ENCODE measurements at regions not wholly inside any gene's neighbourhood (a gene's known extent, or its start where the extent isn't known, plus 50 kb on each side); places are given as distances from the start of the nearest gene placed in this dataset.

DNA sequence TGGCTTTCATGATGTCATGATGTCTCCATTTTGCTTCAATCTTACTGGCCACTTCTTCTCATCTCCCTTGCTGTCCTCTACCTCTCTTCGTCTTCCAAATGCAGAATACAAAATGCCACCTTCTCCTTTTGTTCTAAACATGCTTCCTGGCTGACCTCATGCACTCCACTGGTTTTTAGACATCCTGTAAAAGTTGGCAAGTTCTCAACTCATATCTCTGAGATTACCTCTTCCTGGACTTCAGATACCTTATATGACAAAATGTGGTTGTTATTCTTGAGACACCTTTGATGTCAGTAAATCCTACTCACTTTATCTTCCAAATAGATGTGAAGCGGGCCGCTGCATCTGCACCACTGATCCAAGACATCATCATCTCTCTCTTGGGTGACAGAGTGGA, 212.7 kb upstream of the FOXA2 start:
- no peak overlapping the region for H3K4me3 Mint-ChIP-seq
- peaks cover 51% of the 10 kb centered on the region for H3K9me3 Mint-ChIP-seq
- H3K27ac Mint-ChIP-seq, result no peak overlapping the region
- no peak for DNase-seq
- peaks cover 2% of the 10 kb centered on the region for H3K27me3 Mint-ChIP-seq (ENCODE audit: insufficient read depth)
- H3K36me3 Mint-ChIP-seq (ENCODE audit: low read depth), result peaks cover 13% of the 10 kb centered on the region
- TF ChIP-seq, protein P1, sequence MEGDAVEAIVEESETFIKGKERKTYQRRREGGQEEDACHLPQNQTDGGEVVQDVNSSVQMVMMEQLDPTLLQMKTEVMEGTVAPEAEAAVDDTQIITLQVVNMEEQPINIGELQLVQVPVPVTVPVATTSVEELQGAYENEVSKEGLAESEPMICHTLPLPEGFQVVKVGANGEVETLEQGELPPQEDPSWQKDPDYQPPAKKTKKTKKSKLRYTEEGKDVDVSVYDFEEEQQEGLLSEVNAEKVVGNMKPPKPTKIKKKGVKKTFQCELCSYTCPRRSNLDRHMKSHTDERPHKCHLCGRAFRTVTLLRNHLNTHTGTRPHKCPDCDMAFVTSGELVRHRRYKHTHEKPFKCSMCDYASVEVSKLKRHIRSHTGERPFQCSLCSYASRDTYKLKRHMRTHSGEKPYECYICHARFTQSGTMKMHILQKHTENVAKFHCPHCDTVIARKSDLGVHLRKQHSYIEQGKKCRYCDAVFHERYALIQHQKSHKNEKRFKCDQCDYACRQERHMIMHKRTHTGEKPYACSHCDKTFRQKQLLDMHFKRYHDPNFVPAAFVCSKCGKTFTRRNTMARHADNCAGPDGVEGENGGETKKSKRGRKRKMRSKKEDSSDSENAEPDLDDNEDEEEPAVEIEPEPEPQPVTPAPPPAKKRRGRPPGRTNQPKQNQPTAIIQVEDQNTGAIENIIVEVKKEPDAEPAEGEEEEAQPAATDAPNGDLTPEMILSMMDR (IDR thresholded peaks at IDR 0.05), result no peak
- peaks cover 13% of the 10 kb centered on the region for H3K4me1 Mint-ChIP-seq (ENCODE audit: low read depth)

DNA sequence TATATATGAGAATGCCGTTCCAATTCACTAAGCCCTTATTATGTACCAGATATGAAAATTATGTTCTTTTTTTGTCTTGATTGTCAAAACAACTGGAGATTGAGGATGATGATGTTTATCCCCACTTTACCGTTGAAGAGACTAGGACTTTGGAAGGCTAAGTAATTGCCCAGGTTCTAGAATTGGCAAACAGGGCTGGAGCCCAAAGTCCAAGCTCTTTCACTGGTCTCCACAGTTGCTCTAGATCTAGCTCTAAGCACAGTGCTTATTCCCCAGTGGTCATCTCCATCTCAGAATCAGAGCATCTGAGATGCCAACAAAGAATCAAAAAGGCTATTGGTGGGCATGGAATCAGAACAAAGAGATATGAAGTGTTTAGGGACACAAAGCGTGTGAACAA, 215.3 kb upstream of the FOXA2 start:
- TF ChIP-seq, protein P1 (IDR thresholded peaks at IDR 0.05), result no peak
- H3K36me3 Mint-ChIP-seq (ENCODE audit: low read depth), result peaks cover 19% of the 10 kb centered on the region
- no peaks in the 10 kb centered on the region; the same call in 1 of the 2 replicates for H3K27me3 Mint-ChIP-seq (ENCODE audit: insufficient read depth)
- H3K4me3 Mint-ChIP-seq, result no peak overlapping the region
- no peak for DNase-seq
- H3K4me1 Mint-ChIP-seq (ENCODE audit: low read depth), result peaks cover 13% of the 10 kb centered on the region
- H3K27ac Mint-ChIP-seq, result no peak overlapping the region
- H3K9me3 Mint-ChIP-seq, result peaks cover 62% of the 10 kb centered on the region

DNA sequence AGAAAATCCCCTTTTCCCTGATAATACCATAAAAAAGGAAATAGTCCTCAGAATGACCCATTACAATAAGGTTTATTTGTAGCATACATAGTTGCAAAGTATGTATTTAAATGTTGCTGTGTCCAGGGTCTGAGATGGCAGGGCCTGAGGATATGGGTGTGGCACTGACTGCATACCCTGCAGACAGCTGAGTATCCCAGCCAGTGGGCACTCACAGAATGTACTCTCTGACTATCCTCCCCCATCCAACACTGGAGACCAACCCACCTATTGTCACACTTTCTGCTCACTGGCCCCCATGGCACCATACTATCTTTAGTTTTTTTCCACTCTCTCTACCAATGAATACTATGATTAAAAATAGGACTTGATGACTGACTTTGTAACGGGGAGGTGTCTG, 215.8 kb upstream of the FOXA2 start:
- Mint-ChIP-seq H3K27me3 (ENCODE audit: insufficient read depth) (no peaks in the 10 kb centered on the region; the same call in none of the 2 replicates), H3K36me3 (ENCODE audit: low read depth) (peaks cover 19% of the 10 kb centered on the region), H3K9me3 (peaks cover 66% of the 10 kb centered on the region), H3K27ac (no peak overlapping the region), H3K4me3 (no peak overlapping the region), H3K4me1 (ENCODE audit: low read depth) (peaks cover 12% of the 10 kb centered on the region)
- no peak for DNase-seq
- TF ChIP-seq, protein P1 (IDR thresholded peaks at IDR 0.05), result no peak

DNA sequence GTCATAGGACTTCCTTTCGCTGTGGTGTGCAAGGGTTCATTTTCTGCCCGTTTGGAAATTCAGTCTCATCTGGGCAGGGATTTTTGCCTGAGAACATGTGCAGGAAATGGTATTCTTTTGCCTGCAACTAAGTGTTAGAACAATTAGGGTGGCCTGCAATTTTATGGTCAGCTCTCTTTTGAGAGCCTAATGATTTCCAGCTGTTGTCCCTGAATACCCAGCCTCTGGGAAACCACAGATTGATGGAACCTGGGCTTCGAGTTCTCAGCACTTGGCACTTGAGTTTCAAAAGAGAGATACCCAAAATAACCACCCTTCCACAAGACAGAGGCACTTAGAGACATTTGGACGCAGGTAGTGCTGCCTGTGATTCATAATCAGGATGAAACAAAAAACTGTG, 217.2 kb upstream of the FOXA2 start:
- TF ChIP-seq, protein P1 (IDR thresholded peaks at IDR 0.05), result no peak
- H3K9me3 Mint-ChIP-seq, result peaks cover 73% of the 10 kb centered on the region
- H3K27ac Mint-ChIP-seq, result no peak overlapping the region
- H3K4me1 Mint-ChIP-seq (ENCODE audit: low read depth), result peaks cover under 1% of the 10 kb centered on the region; the same call in 1 of the 2 replicates
- peaks cover 19% of the 10 kb centered on the region for H3K36me3 Mint-ChIP-seq (ENCODE audit: low read depth)
- no peaks in the 10 kb centered on the region; the same call in none of the 2 replicates for H3K27me3 Mint-ChIP-seq (ENCODE audit: insufficient read depth)
- no peak overlapping the region for H3K4me3 Mint-ChIP-seq
- no peak for DNase-seq

DNA sequence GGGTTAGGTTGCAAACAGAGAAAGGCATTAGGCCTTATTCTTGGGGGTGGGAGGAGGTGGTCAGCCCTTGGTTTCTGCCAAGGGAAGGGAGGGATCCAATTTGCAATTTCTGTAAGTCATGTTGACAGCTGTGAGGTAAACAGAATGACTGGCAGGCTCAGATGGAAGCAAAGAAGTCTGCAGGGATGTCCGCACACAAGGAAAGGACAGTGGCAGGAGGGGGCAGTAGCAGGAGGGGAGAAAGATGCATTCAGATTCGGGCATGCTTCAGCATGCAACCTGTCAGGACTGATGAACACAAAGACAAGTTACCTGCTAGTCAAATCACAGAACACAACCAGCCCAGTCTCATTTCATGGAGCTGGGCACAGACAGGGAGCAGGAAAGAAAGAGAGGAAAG, 217.9 kb upstream of the FOXA2 start:
- no peak overlapping the region for H3K27ac Mint-ChIP-seq
- no peak for DNase-seq

More for the DNA sequence above, 217.9 kb upstream of the FOXA2 start:
- Mint-ChIP-seq H3K4me3 (no peak overlapping the region), H3K4me1 (ENCODE audit: low read depth) (no peaks in the 10 kb centered on the region), H3K36me3 (ENCODE audit: low read depth) (peaks cover 16% of the 10 kb centered on the region), H3K9me3 (peaks cover 77% of the 10 kb centered on the region), H3K27me3 (ENCODE audit: insufficient read depth) (no peaks in the 10 kb centered on the region; the same call in none of the 2 replicates)
- TF ChIP-seq, protein P1 (IDR thresholded peaks at IDR 0.05), result no peak

All from HFFc6 (cell line).